GM19328 (cell line): ENCODE measurements at regions not wholly inside any gene's neighbourhood (a gene's known extent, or its start where the extent isn't known, plus 50 kb on each side); places are given as distances from the start of the nearest gene placed in this dataset.

ENCODE experiments used
- ATAC-seq: cut with Tn5 transposase; IDR thresholded peaks from one replicate; pipeline ENCODE4 v1.9.1; 2021; ENCODE audit warnings: mild to moderate bottlenecking, moderate library complexity; ENCODE audit not compliant: unreplicated experiment

GRCh38 chr10:129102906-129103693, 363.9 kb upstream of the MGMT start:
- ATAC-seq, result no peak

- ATAC-seq, result no peak
Observed at GRCh38 chr10:129104266-129105045, 362.6 kb upstream of the MGMT start.

- ATAC-seq, result no peak
Observed at GRCh38 chr10:129105266-129105665, 361.8 kb upstream of the MGMT start.

DNA sequence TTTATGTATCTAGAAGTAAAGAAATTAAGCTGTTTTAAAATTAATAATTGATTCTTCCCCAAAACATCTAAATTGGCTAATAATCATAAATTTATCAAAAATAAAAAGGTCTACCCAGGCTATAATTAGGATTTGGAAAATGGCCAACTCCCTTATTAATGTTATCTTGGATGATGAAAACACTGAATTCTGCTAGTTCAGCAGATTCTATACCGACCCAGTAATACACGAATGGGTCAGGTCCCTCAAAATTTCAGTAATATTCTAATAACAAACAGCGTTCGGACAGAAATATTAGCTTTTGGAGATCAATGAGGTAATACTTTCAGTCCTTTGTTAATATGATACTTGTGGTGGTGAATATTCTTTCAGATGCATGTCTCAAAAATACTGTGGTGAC, 360.7 kb upstream of the MGMT start:
- ATAC-seq, result no peak

GRCh38 chr10:129107525-129107924, 359.5 kb upstream of the MGMT start:
- no peak for ATAC-seq

- ATAC-seq, result no peak
Observed at GRCh38 chr10:129108378-129108777, 358.7 kb upstream of the MGMT start.

DNA sequence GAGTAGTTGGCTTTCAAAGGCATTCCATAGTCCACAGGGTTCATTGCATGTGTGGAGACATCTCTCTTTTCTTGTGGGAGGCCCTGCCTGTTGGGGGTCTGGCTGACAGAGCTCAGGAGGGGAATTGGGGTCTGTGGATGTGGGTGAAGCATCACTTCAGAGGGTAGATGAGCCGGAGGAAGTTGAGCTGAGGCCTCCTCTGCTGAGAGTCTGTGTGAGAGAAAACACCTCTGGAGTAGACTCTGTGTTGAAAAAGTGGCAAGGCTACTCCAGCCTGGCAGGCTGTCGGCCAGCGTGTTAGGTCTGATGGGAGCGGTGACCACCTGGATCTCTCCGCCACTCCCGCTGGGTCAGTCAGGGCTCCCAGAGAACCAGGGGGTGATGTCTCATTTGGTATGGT, 358.0 kb upstream of the MGMT start:
- ATAC-seq, result no peak

DNA sequence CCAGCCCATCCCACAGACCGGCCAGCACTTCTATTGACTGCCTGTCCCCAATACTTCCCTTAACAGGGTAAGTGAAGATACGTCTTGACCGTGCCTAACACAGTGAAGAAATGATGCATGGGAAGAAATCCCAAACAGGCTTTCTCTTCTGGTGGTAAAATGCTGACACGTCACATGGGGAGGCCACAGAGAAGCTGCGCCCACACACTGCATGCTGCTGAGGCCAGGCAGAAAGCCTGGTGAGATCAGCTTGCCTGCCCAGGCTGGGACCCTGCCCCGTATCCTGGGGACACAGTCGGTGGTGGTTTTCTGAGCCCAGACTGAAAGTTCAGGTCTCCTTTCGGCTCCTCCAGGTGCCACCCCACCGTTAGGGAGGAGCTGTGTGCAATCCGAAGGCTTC, 356.3 kb upstream of the MGMT start:
- ATAC-seq, result no peak

DNA sequence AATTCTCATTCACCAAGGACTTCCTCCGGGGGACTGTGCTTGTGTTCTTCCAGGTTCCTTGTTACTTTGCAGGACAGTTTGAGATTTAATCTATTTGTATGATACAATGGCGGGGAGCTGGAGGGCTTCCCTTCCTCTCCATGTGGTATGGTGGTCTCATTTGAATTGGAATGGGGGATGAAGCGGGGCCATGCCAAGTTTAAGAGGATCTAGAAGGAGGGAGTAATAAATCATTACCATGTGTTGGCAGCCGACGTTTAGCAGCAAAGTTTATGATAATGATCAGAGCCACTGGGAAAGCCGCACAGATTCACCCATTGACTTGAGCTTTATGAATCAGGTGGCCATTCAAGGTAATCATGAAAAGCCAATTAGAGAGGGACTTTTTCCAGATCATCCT, 355.1 kb upstream of the MGMT start:
- no peak for ATAC-seq

DNA sequence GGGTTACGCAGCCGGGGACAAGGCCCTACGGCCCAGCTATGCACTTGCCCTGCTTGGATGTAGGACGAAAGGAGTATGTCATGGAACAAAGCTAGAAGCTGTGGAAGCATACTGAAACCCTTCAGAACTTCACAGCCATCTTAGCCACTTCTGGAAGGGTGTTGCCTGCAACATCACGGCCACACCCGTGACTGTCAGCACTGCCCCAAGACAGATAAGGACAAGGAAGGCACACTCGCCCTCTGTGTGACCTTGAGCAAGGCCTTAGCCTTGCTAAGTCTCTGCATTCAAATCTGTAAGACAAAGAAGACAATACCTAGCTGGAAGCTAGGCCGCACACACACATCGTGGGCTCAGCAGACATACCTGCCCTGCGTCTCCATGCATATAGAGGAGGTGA, 352.5 kb upstream of the MGMT start:
- no peak for ATAC-seq

DNA sequence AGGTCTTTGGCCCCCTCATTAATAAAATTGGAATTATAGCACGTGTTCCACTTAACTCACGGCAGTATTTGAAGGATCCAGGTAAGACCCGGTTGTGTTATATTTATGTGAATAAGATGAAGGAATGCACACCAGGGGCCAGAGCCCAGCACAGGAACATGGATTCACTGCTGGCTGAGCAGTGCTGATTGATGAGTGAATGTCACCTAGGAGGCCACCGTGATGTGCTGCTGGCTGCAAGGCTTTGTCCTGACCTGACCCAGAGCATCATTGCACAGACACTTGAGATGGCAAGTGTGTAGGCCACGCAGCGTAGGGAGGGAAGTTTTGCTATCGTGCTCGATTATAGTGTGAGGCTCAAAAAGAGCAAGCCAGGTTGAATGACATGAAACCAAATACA, 350.7 kb upstream of the MGMT start:
- no peak for ATAC-seq

DNA sequence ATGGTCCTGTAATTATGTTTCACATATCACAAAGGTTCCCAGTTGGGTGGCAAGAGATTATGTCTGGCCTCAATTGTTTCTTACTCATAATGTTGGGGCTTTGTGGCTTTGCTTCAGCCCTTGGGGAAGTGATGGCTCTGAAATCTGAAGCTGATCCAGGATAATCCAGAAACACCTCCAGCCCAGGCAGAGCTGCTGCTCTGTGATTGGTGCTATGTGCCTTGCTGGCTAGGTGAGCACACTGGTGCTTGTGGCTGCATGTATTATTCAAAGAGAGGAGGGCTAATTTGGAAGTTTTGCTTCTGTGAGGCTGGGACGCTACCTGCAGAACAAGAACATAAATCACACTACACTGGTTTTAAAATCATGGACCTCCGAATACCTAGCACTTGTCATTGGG, 346.6 kb upstream of the MGMT start:
- no peak for ATAC-seq

GRCh38 chr10:129122846-129123245, 344.2 kb upstream of the MGMT start:
- no peak for ATAC-seq

DNA sequence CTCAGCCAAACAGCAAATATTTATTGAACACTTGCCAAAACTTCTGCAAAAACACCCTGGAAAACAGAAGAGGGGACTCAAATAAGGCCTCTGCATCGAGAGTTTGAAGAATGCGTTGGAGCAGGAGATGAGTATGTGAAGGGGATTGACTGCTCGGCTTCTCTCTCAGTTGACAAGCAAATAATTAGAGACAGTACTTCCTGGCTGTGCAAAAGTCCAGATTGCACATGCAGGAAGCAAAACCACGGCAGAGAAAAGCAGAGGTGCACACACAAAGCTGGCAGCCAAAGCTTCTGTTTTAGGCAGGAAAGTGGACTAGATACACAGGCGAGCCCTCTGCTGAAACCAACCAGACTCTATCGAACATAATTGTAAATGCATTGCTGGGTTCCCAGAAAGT, 343.6 kb upstream of the MGMT start:
- no peak for ATAC-seq

- no peak for ATAC-seq
Observed at GRCh38 chr10:129126982-129127381, 340.1 kb upstream of the MGMT start.

- no peak for ATAC-seq
Observed at GRCh38 chr10:129131457-129132132, 335.4 kb upstream of the MGMT start.

DNA sequence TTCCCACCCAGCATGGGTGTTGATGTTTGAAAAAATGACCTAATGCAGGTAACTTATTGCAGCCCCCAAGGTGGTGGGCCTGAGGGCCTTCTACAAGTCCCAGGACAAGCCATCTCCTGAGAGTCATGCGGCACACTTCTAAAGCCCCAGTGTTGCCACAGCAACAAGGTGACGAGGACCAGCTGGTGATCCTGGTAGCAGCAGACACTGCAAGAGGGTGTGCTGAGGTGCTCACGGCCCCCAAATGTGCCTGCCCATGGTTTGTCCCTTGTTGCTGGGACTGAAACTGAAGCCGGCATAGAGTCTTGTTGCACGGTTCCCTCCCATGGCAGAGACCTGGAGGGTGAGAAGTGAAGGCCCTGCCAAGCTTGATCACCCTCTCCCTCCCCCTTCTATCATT, 333.2 kb upstream of the MGMT start:
- ATAC-seq, result no peak

DNA sequence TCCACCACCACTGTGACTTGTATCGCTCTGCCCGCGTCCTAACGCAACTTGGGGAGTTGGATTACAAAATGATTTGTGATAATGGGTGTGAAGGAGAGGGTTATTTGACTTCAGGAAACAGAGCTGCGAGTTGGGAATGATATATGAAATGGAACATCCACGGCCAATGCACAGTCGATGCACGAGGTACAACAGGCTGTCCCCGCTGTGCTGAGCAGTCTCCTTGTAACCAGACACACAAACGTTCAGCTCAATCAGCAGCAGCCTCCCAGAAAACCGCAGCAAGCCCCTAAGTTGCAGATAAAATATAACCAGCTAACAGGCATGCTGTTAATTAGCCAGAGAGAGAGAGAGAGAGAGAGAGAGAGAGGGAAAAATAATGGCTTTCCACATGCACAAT, 332.7 kb upstream of the MGMT start:
- no peak for ATAC-seq

DNA sequence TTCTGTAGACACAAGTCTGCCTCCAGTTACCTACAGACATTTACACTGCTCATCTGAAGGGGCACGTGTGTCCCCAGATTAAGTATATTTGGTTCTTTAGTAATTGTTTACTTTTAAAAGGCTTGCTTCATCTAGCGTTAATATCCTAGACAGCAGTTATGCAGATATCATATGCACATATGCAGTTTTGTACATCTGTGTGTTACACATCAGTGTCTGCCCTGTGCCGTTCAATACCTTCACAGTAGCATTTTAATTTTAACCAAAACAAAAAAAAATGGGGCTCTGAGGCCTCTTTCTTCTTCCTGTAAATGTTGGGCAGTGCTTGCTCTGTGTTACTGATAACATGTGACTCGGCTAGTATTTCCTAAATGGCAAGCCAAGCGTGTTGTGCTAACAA, 331.4 kb upstream of the MGMT start:
- ATAC-seq, result no peak

DNA sequence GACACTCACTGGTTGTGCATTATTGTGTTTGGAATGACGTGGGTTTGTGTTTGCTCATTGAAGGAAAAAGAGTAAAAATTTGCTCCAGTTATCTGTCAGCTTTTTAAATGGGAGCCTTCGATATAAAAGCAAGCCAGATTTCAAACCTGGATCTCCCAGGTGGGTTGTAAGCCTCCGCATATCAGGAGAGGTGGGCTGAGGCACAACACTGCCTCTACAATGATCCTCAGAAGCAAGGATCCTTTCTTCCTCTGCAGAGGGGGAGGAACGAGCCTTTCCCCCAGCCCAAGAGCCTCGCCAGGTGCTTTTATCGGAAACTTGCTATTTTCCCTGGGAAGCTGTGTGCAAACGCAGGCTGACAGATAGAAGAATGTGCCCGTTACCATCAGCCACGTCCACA, 331.0 kb upstream of the MGMT start:
- no peak for ATAC-seq

GRCh38 chr10:129136951-129137350, 330.1 kb upstream of the MGMT start:
- no peak for ATAC-seq
